Brain microvascular endothelial cell (primary cell): ENCODE measurements at regions not wholly inside any gene's neighbourhood (a gene's known extent, or its start where the extent isn't known, plus 50 kb on each side); places are given as distances from the start of the nearest gene placed in this dataset.
"Not testable (repeated sequence)": the region's sequence is repeated elsewhere in the genome, so short reads cannot be mapped to it uniquely, and the experiment has no call there.

Source experiments
- DNase-seq: peaks from one replicate; pipeline ENCODE4 v3.0.0-alpha.2; 2020
- H3K27ac ChIP-seq: fragments of 250-450 bp; sonication (Bioruptor Pico); 2 replicates; pipeline ENCODE4 v1.5.1; 2020; ENCODE audit warnings: mild to moderate bottlenecking, moderate library complexity
- H3K27me3 ChIP-seq: fragments of 250-450 bp; sonication (Bioruptor Pico); replicated peaks from 2 replicates; pipeline ENCODE4 v1.5.1; 2020; ENCODE audit warnings: mild to moderate bottlenecking
- H3K36me3 ChIP-seq: fragments of 250-450 bp; sonication (Bioruptor Pico); replicated peaks from 2 replicates; pipeline ENCODE4 v1.5.1; 2020; ENCODE audit warnings: mild to moderate bottlenecking
- H3K4me3 ChIP-seq: 2 replicates; pipeline ENCODE4 v1.5.1; 2011; ENCODE audit warnings: low read depth, mild to moderate bottlenecking, control low read depth, low read length, moderate library complexity
- in situ Hi-C: cut with HindIII; loops from 2 replicates; pipeline ENCODE4 v1.10.0; 2017; ENCODE audit warnings: low sequenced_read_pairs, low pct_ligation_motif_present
- TF ChIP-seq, protein P1 (sequence below): IDR thresholded peaks from 2 replicates; pipeline ENCODE4 v1.5.1; 2011; ENCODE audit warnings: low read depth, mild to moderate bottlenecking, moderate library complexity, low read length, control low read depth, inconsistent platforms; ENCODE audit errors: missing control alignments

DNA sequence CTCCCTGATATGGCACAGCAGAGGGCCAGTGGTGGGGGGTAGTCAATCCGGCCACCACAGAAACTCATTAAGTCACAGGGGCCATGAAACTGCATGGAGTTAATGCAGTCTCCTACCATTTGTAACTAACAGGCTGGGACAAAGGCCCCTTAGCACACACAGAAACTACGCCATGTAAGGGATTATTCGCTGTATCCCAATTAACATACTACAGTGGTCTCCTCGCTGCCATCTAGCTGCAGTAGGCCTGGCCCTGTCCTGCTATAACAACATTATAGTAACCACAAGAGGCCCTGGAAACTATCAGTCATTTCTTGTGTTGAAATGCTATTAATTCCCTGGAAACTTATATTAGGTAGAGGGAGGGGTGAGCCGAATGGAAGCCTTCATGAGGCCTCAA, 72.3 kb upstream of the CCN2 start:
- Histone ChIP-seq H3K4me3 (no peak overlapping the region), H3K36me3 (no peaks in the 10 kb centered on the region), H3K27me3 (no peaks in the 10 kb centered on the region), H3K27ac (no peak overlapping the region)
- DNase-seq, result peak; percentile 7
- TF ChIP-seq, protein P1, sequence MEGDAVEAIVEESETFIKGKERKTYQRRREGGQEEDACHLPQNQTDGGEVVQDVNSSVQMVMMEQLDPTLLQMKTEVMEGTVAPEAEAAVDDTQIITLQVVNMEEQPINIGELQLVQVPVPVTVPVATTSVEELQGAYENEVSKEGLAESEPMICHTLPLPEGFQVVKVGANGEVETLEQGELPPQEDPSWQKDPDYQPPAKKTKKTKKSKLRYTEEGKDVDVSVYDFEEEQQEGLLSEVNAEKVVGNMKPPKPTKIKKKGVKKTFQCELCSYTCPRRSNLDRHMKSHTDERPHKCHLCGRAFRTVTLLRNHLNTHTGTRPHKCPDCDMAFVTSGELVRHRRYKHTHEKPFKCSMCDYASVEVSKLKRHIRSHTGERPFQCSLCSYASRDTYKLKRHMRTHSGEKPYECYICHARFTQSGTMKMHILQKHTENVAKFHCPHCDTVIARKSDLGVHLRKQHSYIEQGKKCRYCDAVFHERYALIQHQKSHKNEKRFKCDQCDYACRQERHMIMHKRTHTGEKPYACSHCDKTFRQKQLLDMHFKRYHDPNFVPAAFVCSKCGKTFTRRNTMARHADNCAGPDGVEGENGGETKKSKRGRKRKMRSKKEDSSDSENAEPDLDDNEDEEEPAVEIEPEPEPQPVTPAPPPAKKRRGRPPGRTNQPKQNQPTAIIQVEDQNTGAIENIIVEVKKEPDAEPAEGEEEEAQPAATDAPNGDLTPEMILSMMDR, result peak; percentile 55
- in situ Hi-C loops, result no loop called here

- H3K4me3 ChIP-seq, result no peak overlapping the region
- TF ChIP-seq, protein P1, result no peak
- in situ Hi-C loops, result no loop called here
- H3K36me3 ChIP-seq, result no peaks in the 10 kb centered on the region
- no peak for DNase-seq
- no peak overlapping the region for H3K27ac ChIP-seq
- H3K27me3 ChIP-seq, result no peaks in the 10 kb centered on the region
Observed at GRCh38 chr6:132021552-132022375, 70.6 kb upstream of the CCN2 start.

DNA sequence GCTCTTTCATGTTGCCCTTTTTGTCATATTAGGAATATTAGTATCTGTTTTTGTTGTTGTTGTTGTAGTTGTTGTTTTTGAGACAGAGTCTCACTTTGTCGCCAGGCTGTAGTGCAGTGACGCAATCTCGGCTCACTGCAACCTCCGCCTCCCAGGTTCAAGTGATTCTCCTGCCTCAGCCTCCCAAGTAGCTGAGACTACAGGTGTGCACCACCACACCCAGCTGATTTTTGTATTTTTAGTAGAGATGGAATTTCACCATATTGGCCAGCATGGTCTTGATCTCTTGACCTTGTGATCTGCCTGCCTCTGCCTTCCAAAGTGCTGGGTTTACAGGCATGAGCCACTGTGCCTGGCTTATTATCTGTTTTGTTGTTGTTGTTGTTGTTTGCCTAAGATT, 69.7 kb upstream of the CCN2 start:
- H3K27ac ChIP-seq, DNase-seq, in situ Hi-C loops, H3K4me3 ChIP-seq, H3K27me3 ChIP-seq, H3K36me3 ChIP-seq: not testable (repeated sequence)

DNA sequence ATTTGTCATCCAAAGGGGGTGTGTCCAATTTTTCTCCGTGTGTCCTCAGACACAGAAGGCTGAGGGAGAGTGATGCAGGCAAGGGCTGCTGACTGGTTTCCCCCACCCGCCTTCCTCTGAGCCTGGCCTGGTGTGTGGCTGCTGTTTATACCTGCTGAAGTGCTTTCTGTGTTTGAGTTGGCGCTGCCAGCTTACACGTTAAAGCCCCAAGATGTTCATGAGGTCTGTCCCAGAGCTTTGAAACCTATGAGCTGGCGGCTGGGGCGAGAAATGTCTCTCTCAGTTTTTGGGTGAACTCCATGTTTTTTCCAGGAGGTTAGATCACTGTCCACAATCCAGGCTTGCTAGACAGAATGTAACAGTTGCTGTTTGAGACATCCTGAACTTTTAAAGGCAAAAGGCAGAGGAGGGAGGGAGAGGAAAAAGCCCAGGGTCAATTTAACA, 69.0 kb upstream of the CCN2 start:
- H3K4me3 ChIP-seq, result no peak overlapping the region
- H3K27ac ChIP-seq, result no peak overlapping the region
- TF ChIP-seq, protein P1, result no peak
- no peaks in the 10 kb centered on the region for H3K36me3 ChIP-seq
- no peaks in the 10 kb centered on the region for H3K27me3 ChIP-seq
- in situ Hi-C loops, result no loop called here
- DNase-seq, result no peak

GRCh38 chr6:132019586-132019985, 68.4 kb upstream of the CCN2 start:
- TF ChIP-seq, protein P1, result no peak
- no peak overlapping the region for H3K27ac ChIP-seq
- no peak for DNase-seq
- no peaks in the 10 kb centered on the region for H3K27me3 ChIP-seq
- H3K4me3 ChIP-seq, result no peak overlapping the region
- in situ Hi-C loops, result no loop called here
- no peaks in the 10 kb centered on the region for H3K36me3 ChIP-seq

- no peak overlapping the region for H3K4me3 ChIP-seq
- H3K27me3 ChIP-seq, result no peaks in the 10 kb centered on the region
- in situ Hi-C loops, result no loop called here
- no peak overlapping the region for H3K27ac ChIP-seq
- TF ChIP-seq, protein P1, result no peak
- DNase-seq, result no peak
- no peaks in the 10 kb centered on the region for H3K36me3 ChIP-seq
Observed at GRCh38 chr6:132017942-132018341, 66.8 kb upstream of the CCN2 start.
